ENCODE measurements at regions not wholly inside any gene's neighbourhood (a gene's known extent, or its start where the extent isn't known, plus 50 kb on each side); places are given as distances from the start of the nearest gene placed in this dataset.

DNA sequence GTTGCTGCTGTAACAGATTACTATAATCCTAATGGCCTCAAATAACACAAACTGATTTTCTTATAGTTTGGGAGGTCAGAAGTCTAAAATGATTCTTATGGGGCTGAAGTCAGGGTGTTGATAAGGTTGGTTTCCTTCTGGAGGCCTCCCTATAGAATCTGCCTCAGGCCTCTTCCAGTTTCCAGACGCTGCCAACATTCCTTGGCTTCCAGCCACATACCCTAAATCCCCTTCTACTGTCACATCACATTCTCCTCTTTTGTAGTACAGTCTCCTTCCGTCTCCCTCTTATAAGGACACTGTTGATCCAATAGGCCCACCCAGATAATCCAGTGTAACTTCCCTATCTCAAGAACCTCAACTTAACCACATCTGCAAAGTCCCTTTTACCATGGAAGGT lies 145.3 kb upstream of the NCAM2 start:
- Mint-ChIP-seq H3K4me3 (no peak overlapping the region), H3K27ac (no peak overlapping the region), H3K27me3 (no peaks in the 10 kb centered on the region), H3K36me3 (no peaks in the 10 kb centered on the region), H3K9me3 (peaks cover 6% of the 10 kb centered on the region), H3K4me1 (ENCODE audit: unreplicated experiment) (peaks cover 5% of the 10 kb centered on the region)
- DNase-seq (ENCODE audit: extremely low spot score, unreplicated experiment) = no peak
- TF ChIP-seq, protein P1, sequence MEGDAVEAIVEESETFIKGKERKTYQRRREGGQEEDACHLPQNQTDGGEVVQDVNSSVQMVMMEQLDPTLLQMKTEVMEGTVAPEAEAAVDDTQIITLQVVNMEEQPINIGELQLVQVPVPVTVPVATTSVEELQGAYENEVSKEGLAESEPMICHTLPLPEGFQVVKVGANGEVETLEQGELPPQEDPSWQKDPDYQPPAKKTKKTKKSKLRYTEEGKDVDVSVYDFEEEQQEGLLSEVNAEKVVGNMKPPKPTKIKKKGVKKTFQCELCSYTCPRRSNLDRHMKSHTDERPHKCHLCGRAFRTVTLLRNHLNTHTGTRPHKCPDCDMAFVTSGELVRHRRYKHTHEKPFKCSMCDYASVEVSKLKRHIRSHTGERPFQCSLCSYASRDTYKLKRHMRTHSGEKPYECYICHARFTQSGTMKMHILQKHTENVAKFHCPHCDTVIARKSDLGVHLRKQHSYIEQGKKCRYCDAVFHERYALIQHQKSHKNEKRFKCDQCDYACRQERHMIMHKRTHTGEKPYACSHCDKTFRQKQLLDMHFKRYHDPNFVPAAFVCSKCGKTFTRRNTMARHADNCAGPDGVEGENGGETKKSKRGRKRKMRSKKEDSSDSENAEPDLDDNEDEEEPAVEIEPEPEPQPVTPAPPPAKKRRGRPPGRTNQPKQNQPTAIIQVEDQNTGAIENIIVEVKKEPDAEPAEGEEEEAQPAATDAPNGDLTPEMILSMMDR (conservative IDR thresholded peaks at IDR 0.05) = no peak

DNA sequence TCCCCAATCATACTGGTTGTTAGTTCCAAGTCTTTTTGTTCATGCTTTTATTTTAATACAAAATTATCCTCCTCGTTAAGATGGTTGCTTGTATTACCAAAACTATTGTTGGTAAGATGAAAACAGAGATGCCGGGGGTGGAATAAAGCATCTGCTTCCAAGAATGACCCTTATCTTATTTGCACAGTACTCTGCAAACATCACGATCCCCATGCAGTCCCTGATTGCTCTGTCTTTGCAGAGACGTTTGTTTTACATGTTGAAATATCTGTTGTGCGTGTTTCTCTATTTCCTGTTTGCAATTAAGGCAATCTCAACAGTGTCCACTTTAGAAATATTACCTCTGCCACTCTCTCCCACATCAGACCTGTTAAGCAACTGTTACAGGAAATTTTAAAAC lies 141.3 kb upstream of the NCAM2 start:
- Mint-ChIP-seq H3K4me3 (no peak overlapping the region), H3K36me3 (no peaks in the 10 kb centered on the region), H3K27me3 (no peaks in the 10 kb centered on the region), H3K9me3 (peaks cover 10% of the 10 kb centered on the region), H3K4me1 (ENCODE audit: unreplicated experiment) (peaks cover 12% of the 10 kb centered on the region), H3K27ac (no peak overlapping the region)
- DNase-seq (ENCODE audit: extremely low spot score, unreplicated experiment) = no peak
- TF ChIP-seq, protein P1 (conservative IDR thresholded peaks at IDR 0.05) = no peak

DNA sequence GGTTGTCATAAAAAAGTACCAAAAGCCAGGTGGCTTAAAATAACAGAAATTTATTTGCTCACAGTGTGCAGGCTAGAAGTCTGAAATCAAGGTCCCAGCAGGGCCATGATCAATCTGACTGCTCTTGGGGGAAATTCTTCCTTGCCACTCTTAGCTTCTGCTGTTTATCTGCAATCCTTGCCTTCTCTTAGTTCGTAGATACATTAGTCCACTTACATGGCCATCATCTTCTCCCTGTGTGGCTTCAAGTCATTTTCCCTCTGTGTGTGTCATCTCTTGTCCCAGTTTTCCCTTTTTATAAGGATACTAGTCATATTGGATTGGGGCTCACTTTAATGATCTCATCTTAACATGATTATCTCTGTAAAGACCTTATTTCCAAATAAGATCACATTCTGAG lies 124.0 kb upstream of the NCAM2 start:
- no peak overlapping the region for H3K27ac Mint-ChIP-seq
- DNase-seq (ENCODE audit: extremely low spot score, unreplicated experiment) = no peak
- H3K4me3 Mint-ChIP-seq = no peak overlapping the region
- no peaks in the 10 kb centered on the region for H3K9me3 Mint-ChIP-seq
- H3K36me3 Mint-ChIP-seq = no peaks in the 10 kb centered on the region
- H3K27me3 Mint-ChIP-seq = no peaks in the 10 kb centered on the region
- TF ChIP-seq, protein P1 (conservative IDR thresholded peaks at IDR 0.05) = no peak
- H3K4me1 Mint-ChIP-seq (ENCODE audit: unreplicated experiment) = peaks cover 3% of the 10 kb centered on the region

DNA sequence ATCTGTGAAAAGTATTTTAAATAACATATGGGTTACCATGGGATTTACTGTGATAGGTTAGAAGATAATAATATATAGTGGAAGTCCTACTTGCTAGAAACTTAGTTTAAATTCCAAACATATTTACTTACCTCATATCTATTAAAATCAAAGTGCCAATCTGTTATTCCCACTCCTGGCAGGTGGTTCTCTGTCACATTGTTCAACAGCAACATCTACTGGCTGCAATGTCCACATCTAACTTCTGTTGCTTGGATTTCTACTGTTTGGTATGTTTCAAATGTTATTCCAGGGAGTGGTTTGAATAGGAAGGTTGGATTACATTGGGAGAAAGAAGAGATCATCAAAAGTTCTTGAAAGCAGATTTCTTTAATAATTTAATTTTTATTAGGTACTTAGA lies 122.5 kb upstream of the NCAM2 start:
- no peaks in the 10 kb centered on the region for H3K9me3 Mint-ChIP-seq
- no peaks in the 10 kb centered on the region for H3K36me3 Mint-ChIP-seq
- no peak for DNase-seq (ENCODE audit: extremely low spot score, unreplicated experiment)
- no peak overlapping the region for H3K4me3 Mint-ChIP-seq
- peaks cover 3% of the 10 kb centered on the region for H3K4me1 Mint-ChIP-seq (ENCODE audit: unreplicated experiment)
- TF ChIP-seq, protein P1 (conservative IDR thresholded peaks at IDR 0.05) = no peak
- H3K27me3 Mint-ChIP-seq = no peaks in the 10 kb centered on the region
- no peak overlapping the region for H3K27ac Mint-ChIP-seq

DNA sequence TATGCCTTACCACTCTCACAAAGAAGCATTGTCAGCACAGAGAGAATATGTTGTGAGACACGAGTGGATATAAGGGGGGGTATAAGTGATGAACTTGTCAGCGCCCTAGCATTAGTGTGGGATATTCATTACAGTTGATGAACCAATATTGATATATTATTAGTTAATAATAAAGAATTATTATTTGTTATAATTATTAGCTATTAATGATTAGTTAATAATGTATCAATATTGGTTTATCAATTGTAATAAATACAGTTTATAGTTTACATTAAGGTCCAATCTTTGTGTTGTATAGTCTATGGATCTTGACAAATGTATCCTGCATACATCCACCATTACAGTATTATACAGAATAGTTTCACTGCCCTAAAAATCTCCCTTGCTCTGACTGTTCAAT lies 120.2 kb upstream of the NCAM2 start:
- Mint-ChIP-seq H3K4me1 (ENCODE audit: unreplicated experiment) (peaks cover 11% of the 10 kb centered on the region), H3K27me3 (no peaks in the 10 kb centered on the region), H3K27ac (no peak overlapping the region), H3K4me3 (no peak overlapping the region), H3K9me3 (no peaks in the 10 kb centered on the region), H3K36me3 (no peaks in the 10 kb centered on the region)
- DNase-seq (ENCODE audit: extremely low spot score, unreplicated experiment) = no peak
- TF ChIP-seq, protein P1 (conservative IDR thresholded peaks at IDR 0.05) = no peak
